Lower leg skin (tissue), 4 donors: ENCODE measurements at regions not wholly inside any gene's neighbourhood (a gene's known extent, or its start where the extent isn't known, plus 50 kb on each side); places are given as distances from the start of the nearest gene placed in this dataset.

Experiments
- DNase-seq, 2 donors: peaks; one replicate each; pipeline ENCODE4 v3.0.0-alpha.2; 2019; ENCODE audit warnings: low spot score in 2 of 2
- H3K4me3 ChIP-seq: fragments of 200-600 bp; sonication (generic); 2 replicates; pipeline ENCODE4 v1.5.1; 2017; ENCODE audit warnings: mild to moderate bottlenecking, low read depth; ENCODE audit not compliant: poor library complexity, severe bottlenecking
- POLR2A ChIP-seq, 2 donors: fragments of 450-650 bp; IDR thresholded peaks; one replicate each; pipeline ENCODE4 v1.6.1; 2016 to 2017; ENCODE audit warnings: antibody characterized with exemption in 2 of 2, mild to moderate bottlenecking in 1 of 2, moderate library complexity in 1 of 2
- WGBS, 2 donors: methylation state at CpG; one replicate each; pipeline ENCODE4 v1.1.5; 2018; 5-methylcytosine and 5-hydroxymethylcytosine counted together
- intact Hi-C: fragments of 100-400 bp; cut with DNase I; formaldehyde crosslinking; loops from one replicate; pipeline ENCODE4 v1.15.0; 2023; ENCODE audit warnings: low total_unique reads
- TF ChIP-seq, protein P1 (sequence below), 3 donors: fragments of 450-650 bp; IDR thresholded peaks; one replicate each; pipeline ENCODE4 v1.5.1; 2016; ENCODE audit warnings: antibody characterized with exemption in 3 of 3, mild to moderate bottlenecking in 3 of 3, moderate library complexity in 2 of 3

- intact Hi-C loops: no loop called here
Measured at GRCh38 chr7:149686011-149686410, 87.4 kb downstream of the ZNF467 start.

DNA sequence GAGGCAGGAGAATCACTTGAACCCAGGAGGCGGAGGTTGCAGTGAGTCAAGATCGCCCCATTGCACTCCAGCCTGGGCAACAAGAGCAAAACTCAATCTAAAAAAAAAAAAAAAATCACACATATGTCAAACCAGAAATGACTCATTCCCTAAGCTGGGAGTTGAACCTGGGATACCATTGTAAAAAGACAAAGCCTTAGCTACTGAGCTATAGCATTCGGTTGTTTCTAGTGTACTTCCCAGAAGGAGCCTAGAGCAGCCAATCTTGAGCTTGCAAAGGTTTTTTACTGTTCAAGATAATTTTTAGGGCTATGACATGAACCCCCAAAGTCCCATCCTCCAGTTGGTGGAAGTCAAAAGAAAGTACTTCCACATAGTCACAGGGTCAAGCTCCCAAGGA lies 87.9 kb downstream of the ZNF467 start:
- WGBS, 2 donors: 93 to 96% methylated on average over 3 of the region's 3 CpGs
- H3K4me3 ChIP-seq: no peak overlapping the region
- intact Hi-C loops: no loop called here
- DNase-seq: no peak
- TF ChIP-seq POLR2A (IDR thresholded peaks at IDR 0.05): no peak
- TF ChIP-seq, protein P1, sequence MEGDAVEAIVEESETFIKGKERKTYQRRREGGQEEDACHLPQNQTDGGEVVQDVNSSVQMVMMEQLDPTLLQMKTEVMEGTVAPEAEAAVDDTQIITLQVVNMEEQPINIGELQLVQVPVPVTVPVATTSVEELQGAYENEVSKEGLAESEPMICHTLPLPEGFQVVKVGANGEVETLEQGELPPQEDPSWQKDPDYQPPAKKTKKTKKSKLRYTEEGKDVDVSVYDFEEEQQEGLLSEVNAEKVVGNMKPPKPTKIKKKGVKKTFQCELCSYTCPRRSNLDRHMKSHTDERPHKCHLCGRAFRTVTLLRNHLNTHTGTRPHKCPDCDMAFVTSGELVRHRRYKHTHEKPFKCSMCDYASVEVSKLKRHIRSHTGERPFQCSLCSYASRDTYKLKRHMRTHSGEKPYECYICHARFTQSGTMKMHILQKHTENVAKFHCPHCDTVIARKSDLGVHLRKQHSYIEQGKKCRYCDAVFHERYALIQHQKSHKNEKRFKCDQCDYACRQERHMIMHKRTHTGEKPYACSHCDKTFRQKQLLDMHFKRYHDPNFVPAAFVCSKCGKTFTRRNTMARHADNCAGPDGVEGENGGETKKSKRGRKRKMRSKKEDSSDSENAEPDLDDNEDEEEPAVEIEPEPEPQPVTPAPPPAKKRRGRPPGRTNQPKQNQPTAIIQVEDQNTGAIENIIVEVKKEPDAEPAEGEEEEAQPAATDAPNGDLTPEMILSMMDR (IDR thresholded peaks at IDR 0.05): no peak

More at GRCh38 chr7:149686011-149686410, 87.4 kb downstream of the ZNF467 start:
- no peak for DNase-seq
- no peak for TF ChIP-seq POLR2A (IDR thresholded peaks at IDR 0.05)
- TF ChIP-seq, protein P1 (IDR thresholded peaks at IDR 0.05): no peak
- 45 to 58% methylated on average over 3 of the region's 3 CpGs for WGBS, 2 donors
- no peak overlapping the region for H3K4me3 ChIP-seq

DNA sequence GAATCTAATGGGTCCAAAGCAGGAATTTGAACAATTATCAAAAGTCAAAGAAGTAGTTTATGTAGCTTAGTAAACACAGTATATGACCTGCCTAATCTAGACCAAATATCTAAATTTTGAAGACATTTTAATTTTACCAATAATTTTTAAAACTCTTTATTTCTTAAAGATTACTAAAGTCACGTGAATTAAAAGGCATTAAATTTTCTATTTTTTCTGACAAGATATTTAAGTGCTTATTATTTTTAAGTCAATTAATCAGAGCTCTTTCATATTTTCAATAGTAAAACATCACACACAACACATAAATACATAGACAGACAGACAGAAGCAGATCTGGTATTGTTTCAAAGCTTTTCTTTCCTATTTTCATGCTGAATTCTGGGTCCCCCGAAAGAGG lies 89.5 kb downstream of the ZNF467 start:
- H3K4me3 ChIP-seq: no peak overlapping the region
- intact Hi-C loops: no loop called here
- TF ChIP-seq, protein P1 (IDR thresholded peaks at IDR 0.05): no peak
- TF ChIP-seq POLR2A (IDR thresholded peaks at IDR 0.05): no peak
- 86 to 89% methylated on average over 2 of the region's 2 CpGs for WGBS, 2 donors
- DNase-seq: no peak

- 36 to 47% methylated on average over 2 of the region's 2 CpGs for WGBS, 2 donors
- no peak for DNase-seq
- no peak for TF ChIP-seq POLR2A (IDR thresholded peaks at IDR 0.05)
- TF ChIP-seq, protein P1 (IDR thresholded peaks at IDR 0.05): no peak
- no peak overlapping the region for H3K4me3 ChIP-seq
- intact Hi-C loops: no loop called here
Measured at GRCh38 chr7:149683181-149683580, 90.2 kb downstream of the ZNF467 start.

- intact Hi-C loops: no loop called here
- no peak for DNase-seq
- TF ChIP-seq, protein P1 (IDR thresholded peaks at IDR 0.05): no peak
- TF ChIP-seq POLR2A (IDR thresholded peaks at IDR 0.05): no peak
- H3K4me3 ChIP-seq: no peak overlapping the region
Measured at GRCh38 chr7:149682038-149682437, 91.3 kb downstream of the ZNF467 start.

GRCh38 chr7:149681274-149681673 lies 92.1 kb downstream of the ZNF467 start:
- intact Hi-C loops: no loop called here
- TF ChIP-seq POLR2A (IDR thresholded peaks at IDR 0.05): no peak
- TF ChIP-seq, protein P1 (IDR thresholded peaks at IDR 0.05): no peak

More at GRCh38 chr7:149681274-149681673, 92.1 kb downstream of the ZNF467 start:
- DNase-seq: no peak
- WGBS, 2 donors: 33 to 37% methylated on average over 1 of the region's 1 CpG
- H3K4me3 ChIP-seq: no peak overlapping the region
